ENCODE measurements at regions not wholly inside any gene's neighbourhood (a gene's known extent, or its start where the extent isn't known, plus 50 kb on each side); places are given as distances from the start of the nearest gene placed in this dataset.

- no peak overlapping the region for H3K4me3 ChIP-seq (ENCODE audit: low read depth, low read length)
- in situ Hi-C loops (cut with HindIII; ENCODE audit: low sequenced_read_pairs): no loop called here
- no peak for TF ChIP-seq CTCF (IDR thresholded peaks at IDR 0.05; ENCODE audit: low read depth, low read length)
- DNase-seq (ENCODE audit: low read depth, low spot score): no peak
Measured at GRCh38 chr14:23801766-23802165, 151.8 kb upstream of the DHRS4 start.

- no peak for DNase-seq (ENCODE audit: low read depth, low spot score)
- TF ChIP-seq CTCF (IDR thresholded peaks at IDR 0.05; ENCODE audit: low read depth, low read length): no peak
- in situ Hi-C loops (cut with HindIII; ENCODE audit: low sequenced_read_pairs): no loop called here
- H3K4me3 ChIP-seq (ENCODE audit: low read depth, low read length): no peak overlapping the region
Measured at GRCh38 chr14:23804817-23805216, 148.8 kb upstream of the DHRS4 start.

GRCh38 chr14:23805761-23806160 lies 147.8 kb upstream of the DHRS4 start:
- in situ Hi-C loops (cut with HindIII; ENCODE audit: low sequenced_read_pairs): no loop called here
- no peak for TF ChIP-seq CTCF (IDR thresholded peaks at IDR 0.05; ENCODE audit: low read depth, low read length)
- no peak overlapping the region for H3K4me3 ChIP-seq (ENCODE audit: low read depth, low read length)
- no peak for DNase-seq (ENCODE audit: low read depth, low spot score)

- no peak for DNase-seq (ENCODE audit: low read depth, low spot score)
- TF ChIP-seq CTCF (IDR thresholded peaks at IDR 0.05; ENCODE audit: low read depth, low read length): no peak
- H3K4me3 ChIP-seq (ENCODE audit: low read depth, low read length): no peak overlapping the region
- in situ Hi-C loops (cut with HindIII; ENCODE audit: low sequenced_read_pairs): no loop called here
Measured at GRCh38 chr14:23814527-23815256, 138.9 kb upstream of the DHRS4 start.

GRCh38 chr14:23816371-23816770 lies 137.2 kb upstream of the DHRS4 start:
- no peak for TF ChIP-seq CTCF (IDR thresholded peaks at IDR 0.05; ENCODE audit: low read depth, low read length)
- in situ Hi-C loops (cut with HindIII; ENCODE audit: low sequenced_read_pairs): no loop called here
- H3K4me3 ChIP-seq (ENCODE audit: low read depth, low read length): no peak overlapping the region
- DNase-seq (ENCODE audit: low read depth, low spot score): no peak

GRCh38 chr14:23817164-23817767 lies 136.3 kb upstream of the DHRS4 start:
- no peak for TF ChIP-seq CTCF (IDR thresholded peaks at IDR 0.05; ENCODE audit: low read depth, low read length)
- in situ Hi-C loops (cut with HindIII; ENCODE audit: low sequenced_read_pairs): no loop called here

More at GRCh38 chr14:23817164-23817767, 136.3 kb upstream of the DHRS4 start:
- DNase-seq (ENCODE audit: low read depth, low spot score): no peak
- H3K4me3 ChIP-seq (ENCODE audit: low read depth, low read length): no peak overlapping the region

Data from astrocyte of the spinal cord (primary cell).